GM18867 (cell line): ENCODE measurements at regions not wholly inside any gene's neighbourhood (a gene's known extent, or its start where the extent isn't known, plus 50 kb on each side); places are given as distances from the start of the nearest gene placed in this dataset.
A peak's percentile ranks its signal among the peaks of the same experiment; 100 is the strongest.

ENCODE experiments used
- ATAC-seq: cut with Tn5 transposase; IDR thresholded peaks from one replicate; pipeline ENCODE4 v1.9.1; 2021; ENCODE audit warnings: mild to moderate bottlenecking, moderate library complexity; ENCODE audit not compliant: unreplicated experiment

DNA sequence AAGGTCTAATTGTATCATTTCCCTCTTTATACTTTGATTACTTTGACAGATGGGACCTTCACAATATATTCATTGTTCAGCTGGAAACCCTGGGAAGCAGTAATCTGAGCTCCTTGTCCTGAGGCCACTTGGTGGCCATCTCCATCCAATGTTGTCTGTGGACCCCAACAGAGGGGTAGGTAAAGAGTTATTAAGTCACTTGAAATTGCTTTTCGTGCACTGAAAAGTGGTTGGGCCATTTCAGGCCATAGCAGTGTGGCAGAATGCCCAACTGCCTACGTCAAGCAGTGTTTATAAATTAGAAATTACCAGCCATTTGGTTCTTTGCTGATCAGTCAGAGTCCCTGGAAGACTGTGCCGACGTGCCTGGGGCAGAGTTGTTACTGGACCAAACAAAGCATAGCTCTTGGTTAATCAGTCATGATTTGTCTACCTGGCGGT, 308.3 kb upstream of the USP25 start:
- no peak for ATAC-seq

DNA sequence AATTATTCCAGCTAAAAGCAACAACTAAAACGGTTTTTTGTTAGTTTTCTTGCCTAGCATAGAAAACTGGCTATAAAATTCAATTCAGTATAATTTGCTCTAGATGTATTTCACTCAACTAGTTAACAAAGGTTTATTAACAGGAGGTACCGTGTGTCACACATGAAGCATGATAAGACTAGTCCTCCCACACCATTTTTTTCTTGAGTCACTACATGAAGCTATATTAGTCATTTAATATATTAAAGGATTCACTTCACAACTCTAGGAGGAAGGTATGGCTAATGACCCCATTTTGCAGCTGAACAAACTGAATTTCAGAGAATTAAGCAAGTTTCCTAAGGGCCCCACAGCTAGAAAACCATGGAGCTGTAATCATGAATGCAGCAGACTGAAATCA, 307.8 kb upstream of the USP25 start:
- ATAC-seq, result no peak

DNA sequence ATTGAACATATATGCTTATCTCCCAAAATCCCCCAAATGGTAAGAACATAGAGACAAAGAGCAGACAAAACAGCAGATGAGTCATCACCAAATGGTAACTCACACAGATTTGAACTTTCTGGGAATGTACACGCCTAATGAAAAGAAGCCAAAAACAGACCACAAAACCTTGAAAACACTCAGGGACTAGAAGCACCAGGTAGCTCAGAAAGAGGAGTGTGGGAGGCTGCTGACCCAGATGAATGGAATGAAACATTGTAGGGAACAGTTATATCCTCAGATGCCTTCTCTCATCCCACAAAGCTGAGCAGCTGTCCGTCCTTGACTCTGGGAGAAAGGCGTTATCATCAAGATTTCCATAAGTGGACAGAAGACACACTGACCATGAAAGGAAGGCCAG, 307.0 kb upstream of the USP25 start:
- ATAC-seq, result no peak

DNA sequence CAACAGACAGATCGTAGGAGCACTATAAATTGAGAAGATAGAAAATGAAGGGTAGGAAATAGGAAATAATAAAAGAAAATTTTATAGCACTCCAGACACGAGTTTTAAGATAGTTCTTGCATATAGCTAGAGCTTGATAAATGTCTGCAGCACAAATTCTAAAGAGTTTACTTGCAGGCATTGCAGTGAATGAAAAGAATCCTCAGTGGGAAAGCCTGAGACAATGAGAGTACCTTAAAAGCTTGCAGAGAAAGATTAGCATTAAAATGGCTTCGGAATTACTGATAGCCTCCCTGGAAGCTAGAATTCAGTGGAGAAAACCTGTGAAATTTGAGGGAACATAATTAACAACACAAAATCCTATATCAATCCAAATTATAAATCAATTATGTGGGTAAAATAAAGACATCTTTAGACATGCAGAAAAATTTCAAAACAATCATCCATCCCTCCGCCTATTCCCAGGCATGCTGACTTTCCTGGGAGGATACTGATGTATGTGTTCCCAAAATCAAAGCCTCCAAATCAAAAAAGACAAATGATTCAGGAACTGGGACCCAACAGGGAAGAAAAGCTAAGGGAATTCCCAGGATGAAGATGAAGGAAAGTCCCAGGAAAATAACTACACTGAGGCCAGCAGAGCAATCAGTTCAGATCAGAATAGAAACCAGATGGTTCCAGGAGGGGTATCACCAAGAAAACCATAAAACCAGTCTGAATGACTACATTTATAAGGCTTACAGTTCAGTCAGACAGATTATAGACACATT, 305.9 kb upstream of the USP25 start:
- no peak for ATAC-seq

DNA sequence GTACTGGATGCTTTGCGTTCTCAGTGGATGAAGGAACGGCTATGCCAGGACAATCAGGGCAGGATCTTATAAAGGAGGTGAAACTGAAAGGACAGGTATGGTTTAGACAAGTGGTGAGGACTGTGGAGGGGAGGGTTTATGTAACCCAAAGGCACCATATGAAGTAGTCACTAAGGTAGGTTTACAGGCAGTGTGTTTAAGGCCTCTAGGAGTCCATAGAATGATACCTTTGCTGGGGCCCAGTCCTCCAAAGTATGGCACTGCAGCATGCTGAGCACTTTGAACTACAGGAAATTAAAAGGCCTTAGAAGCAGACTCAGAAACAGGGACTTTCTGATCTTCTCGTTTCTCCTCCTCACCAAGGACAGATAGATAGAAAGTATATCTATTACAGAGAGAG, 304.7 kb upstream of the USP25 start:
- ATAC-seq, result no peak

DNA sequence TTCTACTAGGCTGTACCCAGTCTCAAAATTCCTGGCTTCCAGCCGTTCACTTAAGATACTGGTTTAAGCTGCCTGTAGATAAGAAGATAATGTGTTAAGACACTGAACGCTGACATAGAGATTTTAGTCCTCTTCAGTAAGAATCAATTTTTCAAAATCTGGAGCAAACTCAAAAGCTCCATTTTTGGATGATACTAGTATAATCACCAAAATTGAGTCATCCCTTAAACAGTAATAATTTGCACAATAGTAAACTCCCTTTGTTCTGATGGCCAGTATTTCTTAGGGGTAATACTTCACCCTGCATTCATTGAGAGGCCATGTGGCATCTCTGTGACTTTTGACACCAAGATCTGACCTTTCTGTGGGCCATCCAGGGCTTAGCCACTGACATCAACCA, 299.8 kb upstream of the USP25 start:
- no peak for ATAC-seq

DNA sequence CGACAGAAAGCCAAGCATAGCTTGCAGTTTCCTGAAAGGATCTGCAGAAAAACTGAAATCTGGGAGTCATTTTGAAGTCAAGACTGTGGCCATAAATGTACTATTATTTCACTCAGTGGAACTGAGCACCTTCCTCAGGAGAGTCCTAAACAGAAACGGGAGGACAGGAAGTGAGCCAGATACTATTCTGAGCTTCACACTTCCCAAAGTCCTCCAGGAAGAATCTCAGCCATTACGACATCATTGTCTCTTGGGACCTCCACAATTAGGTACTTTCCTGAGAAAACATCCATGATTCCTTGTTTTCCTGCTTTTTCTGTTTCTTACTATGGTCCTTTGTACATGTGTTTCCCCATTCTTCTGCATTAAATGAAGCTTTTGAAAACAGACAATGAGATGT, 299.2 kb upstream of the USP25 start:
- ATAC-seq, result no peak

DNA sequence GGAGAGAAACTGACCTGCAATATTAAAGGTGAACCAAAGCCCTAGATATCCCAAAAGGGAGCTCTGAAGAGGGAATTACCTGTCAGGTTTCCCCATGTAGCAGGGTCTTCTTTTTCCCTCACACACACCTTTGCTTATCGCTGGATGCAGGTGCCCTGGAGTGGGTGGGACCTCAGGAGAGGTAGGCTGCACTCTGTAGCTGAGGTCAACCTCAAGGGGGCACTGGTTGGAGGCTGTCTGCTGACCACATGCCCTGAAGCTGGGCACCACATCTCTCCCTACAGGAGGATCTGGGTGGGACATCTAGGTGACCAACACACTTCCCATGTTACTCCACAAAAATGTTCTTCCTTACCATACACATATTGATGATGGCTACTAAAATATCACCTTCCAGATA, 298.7 kb upstream of the USP25 start:
- ATAC-seq, result no peak

DNA sequence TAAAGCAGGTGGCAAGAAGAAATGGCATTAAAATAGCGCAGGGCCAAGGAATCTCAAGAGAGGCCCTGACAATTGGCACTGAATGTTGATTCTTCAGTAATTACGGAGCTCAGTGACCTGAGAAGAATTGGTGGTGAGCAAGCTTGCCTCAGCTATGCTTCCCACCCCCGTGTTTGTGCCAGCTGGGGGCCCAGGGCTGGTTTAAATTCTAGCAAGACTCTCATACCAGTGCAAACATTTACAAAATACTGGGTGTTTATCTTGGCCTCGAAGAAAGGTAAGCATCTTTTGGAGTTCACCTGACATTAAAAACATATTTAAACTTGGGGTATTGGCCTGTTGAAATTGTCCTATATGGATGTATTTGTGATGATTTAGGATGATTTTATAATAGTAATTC, 296.7 kb upstream of the USP25 start:
- no peak for ATAC-seq

DNA sequence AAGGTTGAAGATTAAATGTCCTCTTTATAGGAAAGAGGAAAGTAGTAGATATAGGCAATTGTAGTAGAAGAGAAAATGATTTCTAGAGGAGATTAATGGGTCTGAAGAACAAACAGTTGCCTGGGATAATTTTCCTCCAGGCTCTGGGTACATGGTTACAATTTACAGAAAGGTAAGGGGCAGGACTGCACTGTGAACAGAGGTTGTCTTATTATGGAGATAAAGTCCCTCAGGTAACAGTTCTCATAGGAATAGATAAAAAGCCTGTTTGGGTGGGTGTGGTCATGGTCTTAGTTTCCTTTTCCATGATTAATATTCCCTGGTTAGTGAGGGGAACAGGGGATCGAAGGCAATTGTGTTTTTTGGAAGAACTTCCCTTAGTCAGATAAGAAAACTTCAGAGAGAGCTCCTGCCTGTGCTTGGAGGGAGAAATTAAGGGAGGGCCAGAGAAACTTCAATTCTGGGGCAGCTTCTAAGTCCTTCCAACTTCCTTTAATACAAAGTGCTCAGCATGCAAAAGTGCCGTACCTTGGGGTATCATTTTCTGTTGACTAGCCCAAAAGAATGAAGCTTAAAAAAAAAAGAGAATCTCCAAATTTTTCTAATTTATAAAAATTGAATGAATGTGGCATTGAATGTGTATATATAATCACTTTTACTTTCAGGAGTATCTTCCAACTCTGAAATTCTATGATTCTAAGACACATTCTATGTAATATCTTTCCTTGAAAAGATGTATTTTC, 295.4 kb upstream of the USP25 start:
- no peak for ATAC-seq

DNA sequence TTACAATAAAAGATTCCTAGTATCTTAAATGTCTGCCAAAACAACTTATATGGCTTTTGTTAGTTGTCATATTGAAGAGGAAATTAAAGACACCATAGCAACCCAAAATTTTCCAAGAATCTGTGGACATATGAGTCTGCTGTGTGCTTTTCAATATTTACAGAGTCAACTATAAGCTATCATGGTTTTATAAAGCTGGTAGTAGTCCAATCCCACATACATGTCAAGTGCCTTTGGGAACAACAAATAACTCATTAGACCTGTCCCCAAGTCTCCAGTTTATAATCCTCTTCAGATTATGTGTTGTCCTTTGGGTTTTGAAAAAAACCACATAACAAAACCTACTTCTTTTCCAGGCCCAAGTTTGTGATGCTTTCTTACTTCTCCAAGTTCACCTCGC, 293.8 kb upstream of the USP25 start:
- ATAC-seq, result no peak

DNA sequence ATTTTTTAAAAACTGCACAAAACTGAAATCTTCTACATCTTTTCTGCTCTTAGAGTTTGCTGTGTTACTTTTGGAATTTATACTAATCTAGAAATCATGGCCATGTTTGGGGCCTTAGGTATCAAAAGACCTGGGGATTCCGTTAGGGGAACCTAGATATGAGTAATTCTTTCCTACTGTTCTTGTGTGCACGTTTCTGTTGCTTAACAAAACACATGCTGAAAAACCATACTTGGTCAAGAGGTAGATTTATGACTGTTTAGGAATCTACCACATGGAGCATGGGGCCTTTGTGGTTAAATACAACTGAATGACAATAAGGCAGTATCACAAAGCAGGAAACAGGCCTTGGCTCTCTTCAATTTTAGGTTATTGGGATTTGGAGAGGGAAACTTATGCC, 291.9 kb upstream of the USP25 start:
- ATAC-seq, result peak; percentile 70

DNA sequence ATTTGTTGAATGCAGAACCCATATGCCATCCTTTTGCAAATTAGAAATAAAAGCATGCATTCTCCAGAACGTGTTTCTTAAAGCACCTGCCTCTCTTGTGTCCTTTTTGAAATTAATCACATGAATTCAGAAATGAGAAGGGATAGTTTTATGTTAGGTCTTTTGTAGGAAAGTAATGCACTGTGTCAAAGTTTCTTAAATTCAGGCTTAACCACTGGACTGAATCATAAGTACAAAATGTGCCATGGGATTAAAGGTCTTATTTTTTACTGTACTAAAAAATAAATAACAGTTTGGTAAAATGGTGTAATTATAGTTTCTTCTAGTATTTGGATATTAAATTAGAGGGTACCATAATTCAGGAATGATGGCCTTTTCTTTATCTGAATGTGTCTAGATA, 290.1 kb upstream of the USP25 start:
- ATAC-seq, result no peak

DNA sequence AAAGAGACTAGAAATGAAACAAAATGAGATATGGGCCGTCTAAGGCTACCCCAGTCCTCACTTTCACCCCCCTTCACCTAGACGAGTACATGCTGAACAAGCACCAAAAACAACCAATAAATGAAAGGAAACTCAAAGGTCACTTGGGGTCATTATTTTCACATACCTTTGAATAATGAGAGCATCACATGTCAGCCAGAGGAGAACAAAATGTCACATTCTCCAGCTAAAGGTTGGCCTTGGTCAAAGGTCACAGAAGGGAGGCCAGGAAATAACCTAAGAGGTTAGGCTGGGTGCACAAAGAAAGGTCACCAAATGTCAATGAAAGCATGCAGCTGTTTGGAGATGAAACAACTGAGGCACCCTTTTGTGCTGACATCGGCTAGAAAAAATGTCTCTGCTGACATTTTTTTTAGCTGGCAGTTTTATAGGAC, 288.7 kb upstream of the USP25 start:
- ATAC-seq, result no peak

DNA sequence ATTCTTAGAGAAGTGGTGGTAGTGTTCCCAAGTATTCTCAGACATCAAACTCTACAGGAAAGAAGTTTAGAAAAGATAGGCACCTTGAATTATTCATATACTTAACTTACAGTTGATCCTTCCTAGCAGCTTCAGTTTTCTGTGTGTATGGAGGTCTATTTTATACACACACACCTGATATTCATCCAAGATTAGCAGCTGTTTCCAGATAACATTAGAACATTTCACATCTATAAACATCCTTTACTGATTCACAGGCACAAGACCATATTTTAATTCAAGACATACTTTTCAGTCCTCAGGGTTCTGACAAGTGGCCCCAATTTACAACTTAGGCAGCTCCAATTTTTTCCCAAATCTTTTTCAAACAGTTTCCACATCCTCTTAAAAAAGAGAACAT, 287.8 kb upstream of the USP25 start:
- ATAC-seq, result no peak

DNA sequence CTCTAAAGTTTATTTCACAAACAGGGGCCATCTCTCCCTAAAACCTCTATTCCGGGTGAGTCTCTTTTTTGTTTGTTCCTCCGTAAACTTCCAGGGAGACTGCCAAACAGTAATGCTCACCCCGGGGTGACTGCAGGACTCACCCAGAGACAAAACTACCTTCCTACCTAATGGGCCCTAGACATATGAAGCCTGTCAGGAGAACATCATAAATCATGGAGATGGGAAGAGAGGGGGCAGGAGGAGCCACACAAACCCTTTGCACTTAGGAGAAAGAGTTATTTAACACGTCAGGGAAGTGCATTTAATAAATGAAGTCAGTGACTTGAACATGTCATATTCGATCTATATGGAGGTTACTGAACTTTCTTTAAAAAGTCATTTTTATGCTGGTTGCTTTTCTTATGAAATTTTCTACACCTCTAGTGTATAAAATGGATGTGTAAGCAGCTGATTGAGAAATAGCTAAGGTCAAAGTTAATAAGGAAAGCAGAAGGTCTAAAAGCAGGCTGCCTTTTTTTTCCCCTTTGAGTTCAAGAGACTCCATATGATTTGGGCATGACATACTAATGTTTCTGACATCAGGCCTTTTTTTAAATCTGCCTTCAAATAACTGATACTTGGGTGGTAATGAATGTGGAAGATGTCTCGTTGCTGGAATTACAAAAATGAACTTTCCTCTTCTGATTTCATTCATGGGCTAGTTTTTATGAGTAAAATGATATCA, 286.9 kb upstream of the USP25 start:
- ATAC-seq, result no peak

DNA sequence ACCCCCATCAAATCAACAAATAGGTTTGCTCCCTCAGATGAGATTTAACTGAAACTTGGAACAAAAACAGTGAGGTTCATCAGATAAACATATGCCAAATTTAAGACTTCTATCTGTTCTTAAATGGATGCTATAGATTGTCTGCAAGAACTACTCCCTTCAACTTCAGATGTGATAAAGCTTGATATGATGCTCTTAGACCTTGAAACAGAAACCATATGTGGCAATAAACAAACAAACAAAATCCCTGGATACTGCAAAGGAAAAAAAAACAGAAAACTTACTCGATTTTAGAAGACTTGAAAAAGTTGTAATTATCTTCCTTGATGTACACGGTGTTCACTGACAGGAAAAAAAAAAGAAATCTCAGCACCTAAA, 286.1 kb upstream of the USP25 start:
- no peak for ATAC-seq

DNA sequence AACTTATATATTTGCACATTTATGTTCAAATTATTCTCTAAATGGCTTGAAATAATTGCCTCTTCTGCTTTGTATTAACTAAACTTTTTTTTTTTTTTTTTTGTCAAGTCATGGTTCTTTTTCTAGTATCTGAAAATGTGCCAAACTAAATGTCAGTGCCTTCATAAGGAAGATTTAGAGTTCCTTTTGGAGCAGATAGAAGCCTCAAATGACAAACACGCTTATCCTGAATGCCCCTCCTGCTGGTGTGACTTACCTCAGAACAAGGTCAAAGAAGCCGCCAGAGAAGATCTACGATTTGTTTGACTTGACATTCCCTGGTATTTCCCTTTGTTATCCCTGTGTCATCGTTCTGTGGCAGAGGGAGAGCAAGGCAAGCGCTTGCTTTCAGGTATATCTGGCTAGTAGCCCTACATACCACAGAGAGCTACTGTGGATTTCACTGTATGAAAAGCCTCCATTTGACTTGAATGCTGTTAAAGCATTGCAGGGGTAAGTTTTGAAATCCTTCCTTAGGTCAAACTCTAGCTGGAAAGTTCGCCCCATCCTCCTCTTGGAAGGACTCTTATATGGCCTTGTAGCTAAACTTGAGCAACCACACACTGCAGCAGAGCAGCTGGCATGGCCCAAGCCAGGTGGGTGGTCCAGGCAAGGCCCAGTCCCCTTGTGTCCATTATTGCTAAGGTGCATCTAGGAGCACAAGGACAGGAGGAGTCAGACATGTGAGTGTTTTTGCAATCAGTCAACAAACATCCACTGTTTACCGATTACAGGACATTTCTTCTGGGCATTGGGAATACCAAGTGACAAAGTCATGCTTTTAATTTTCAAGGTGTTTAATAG, 285.4 kb upstream of the USP25 start:
- no peak for ATAC-seq

DNA sequence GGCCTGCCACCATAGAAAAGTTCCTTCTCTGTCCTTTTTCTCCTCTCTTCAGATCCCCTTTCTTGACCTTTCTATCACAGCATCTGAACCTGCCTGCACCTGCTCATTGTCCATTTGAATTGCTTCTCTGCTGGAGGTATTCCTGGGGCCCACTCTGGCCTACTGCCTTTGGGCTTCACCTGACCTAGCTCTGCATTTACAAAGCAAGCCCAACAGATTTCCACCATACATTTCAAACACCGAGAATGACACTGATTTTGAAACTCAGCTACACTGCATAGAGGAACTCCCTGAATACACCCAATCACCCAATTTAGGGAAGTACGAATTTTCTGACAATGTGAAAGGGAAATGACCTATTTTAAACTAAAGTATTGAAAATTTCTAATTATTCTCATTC, 284.5 kb upstream of the USP25 start:
- ATAC-seq, result peak; percentile 52

DNA sequence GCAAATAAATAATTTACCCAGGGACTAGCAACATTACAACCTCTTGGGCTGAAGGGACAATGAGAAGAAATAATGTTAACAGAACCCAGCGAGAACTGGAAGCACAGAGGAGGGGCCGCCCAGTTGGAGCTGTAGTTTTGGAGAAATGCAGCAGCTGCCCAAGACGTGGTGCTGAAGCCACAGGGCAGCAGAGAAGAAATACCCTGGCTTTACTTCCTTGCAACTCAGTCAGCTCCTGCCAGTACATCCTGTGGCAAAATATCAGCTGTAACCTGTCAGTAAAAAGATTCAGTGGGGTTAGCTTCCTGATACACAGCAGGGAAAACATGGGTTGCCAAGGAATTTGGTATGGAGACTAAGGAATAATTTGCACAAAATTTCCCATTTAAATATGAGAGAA, 283.6 kb upstream of the USP25 start:
- no peak for ATAC-seq

DNA sequence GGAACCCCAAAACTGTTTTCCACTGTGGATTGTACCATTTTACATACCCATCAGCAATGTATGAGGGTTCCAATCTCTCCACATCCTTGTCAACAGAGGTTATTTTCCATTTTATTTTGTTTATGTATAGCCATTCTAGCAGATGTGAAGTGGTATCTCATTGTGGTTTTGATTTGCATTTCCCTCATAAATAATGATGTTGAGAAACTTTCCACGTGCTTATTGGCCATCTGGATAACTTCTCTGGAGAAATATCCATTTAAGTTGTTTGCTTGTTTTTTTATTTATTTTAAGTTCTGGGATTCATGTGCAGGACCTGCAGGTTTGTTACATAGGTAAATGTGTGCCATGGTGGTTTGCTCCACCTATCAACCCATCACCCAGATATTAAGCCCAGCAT, 280.2 kb upstream of the USP25 start:
- no peak for ATAC-seq
